GM18867 (cell line): ENCODE measurements at regions not wholly inside any gene's neighbourhood (a gene's known extent, or its start where the extent isn't known, plus 50 kb on each side); places are given as distances from the start of the nearest gene placed in this dataset.
A peak's percentile ranks its signal among the peaks of the same experiment; 100 is the strongest.
"Not testable (repeated sequence)": the region's sequence is repeated elsewhere in the genome, so short reads cannot be mapped to it uniquely, and the experiment has no call there.

Experiments
- ATAC-seq: cut with Tn5 transposase; IDR thresholded peaks from one replicate; pipeline ENCODE4 v1.9.1; 2021; ENCODE audit warnings: mild to moderate bottlenecking, moderate library complexity; ENCODE audit not compliant: unreplicated experiment

- ATAC-seq: no peak
These were observed 248.8 kb upstream of the USP24 start for GRCh38 chr1:55463814-55464475.

DNA sequence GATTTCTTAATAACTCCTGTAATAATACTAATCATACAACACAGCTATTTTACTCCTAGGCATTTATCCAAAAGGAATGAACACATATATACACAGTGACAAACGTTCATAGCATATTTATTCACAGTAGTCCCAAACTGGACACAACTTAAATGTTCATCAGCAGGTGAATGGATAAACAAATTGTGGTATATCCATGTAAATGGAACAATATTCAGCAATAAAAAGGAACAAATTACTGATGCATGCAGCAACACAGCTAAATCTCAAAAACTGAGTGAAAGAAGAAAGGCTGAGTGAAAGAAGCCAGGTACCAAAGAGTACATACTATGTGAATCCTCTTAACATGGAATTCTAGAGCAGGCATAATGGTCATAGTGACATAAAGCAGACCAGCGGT, 242.7 kb upstream of the USP24 start:
- ATAC-seq: no peak

GRCh38 chr1:55456971-55457370, 241.8 kb upstream of the USP24 start:
- ATAC-seq: no peak

GRCh38 chr1:55448261-55448660, 233.1 kb upstream of the USP24 start:
- no peak for ATAC-seq

DNA sequence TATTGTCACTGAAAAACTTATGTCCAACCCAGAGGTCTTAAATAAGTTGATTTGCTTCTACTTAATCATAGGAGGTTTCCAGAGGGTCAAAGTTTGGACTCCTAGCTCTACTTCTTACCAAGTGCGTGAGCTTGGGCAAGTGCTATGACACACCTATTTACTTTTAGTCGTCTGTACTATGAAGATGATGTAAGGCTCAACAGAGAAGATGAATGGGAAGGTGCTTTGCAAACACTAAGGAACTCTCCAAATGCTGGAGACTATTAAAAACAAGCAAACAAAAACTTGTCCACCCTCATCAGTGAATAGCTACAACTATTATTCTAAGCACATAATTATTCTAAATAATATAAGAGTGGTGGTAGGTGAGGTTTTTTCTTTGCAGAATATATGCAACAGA, 232.3 kb upstream of the USP24 start:
- ATAC-seq: no peak

- no peak for ATAC-seq
These were observed 231.2 kb upstream of the USP24 start for GRCh38 chr1:55446351-55446750.

DNA sequence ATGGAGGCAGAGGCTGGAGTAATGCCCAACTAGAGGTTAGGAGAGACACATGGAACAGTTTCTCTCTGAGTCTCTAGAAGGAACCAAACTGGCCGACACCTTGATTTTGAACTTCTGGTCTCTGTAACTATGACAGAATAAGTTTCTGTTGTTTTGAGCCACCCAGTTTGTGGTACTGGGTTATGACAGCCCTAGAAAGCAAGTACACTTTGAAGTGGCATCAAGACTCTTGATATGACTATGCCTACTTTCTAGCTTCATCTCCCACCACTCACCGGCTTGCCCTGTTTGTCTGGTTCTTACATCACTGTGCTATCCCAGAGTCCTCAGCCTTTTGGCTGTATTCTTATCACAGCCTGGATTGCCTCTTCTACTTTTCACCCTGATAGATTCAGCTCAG, 230.3 kb upstream of the USP24 start:
- peak; percentile 86 for ATAC-seq

- ATAC-seq: no peak
These were observed 229.5 kb upstream of the USP24 start for GRCh38 chr1:55444667-55445066.

- no peak for ATAC-seq
These were observed 228.2 kb upstream of the USP24 start for GRCh38 chr1:55443175-55443915.

- ATAC-seq: no peak
These were observed 226.3 kb upstream of the USP24 start for GRCh38 chr1:55441489-55441888.

GRCh38 chr1:55437692-55438091, 222.5 kb upstream of the USP24 start:
- no peak for ATAC-seq

- not testable (repeated sequence) for ATAC-seq
These were observed 215.6 kb upstream of the USP24 start for GRCh38 chr1:55430720-55431119.

GRCh38 chr1:55430206-55430605, 215.0 kb upstream of the USP24 start:
- not testable (repeated sequence) for ATAC-seq

DNA sequence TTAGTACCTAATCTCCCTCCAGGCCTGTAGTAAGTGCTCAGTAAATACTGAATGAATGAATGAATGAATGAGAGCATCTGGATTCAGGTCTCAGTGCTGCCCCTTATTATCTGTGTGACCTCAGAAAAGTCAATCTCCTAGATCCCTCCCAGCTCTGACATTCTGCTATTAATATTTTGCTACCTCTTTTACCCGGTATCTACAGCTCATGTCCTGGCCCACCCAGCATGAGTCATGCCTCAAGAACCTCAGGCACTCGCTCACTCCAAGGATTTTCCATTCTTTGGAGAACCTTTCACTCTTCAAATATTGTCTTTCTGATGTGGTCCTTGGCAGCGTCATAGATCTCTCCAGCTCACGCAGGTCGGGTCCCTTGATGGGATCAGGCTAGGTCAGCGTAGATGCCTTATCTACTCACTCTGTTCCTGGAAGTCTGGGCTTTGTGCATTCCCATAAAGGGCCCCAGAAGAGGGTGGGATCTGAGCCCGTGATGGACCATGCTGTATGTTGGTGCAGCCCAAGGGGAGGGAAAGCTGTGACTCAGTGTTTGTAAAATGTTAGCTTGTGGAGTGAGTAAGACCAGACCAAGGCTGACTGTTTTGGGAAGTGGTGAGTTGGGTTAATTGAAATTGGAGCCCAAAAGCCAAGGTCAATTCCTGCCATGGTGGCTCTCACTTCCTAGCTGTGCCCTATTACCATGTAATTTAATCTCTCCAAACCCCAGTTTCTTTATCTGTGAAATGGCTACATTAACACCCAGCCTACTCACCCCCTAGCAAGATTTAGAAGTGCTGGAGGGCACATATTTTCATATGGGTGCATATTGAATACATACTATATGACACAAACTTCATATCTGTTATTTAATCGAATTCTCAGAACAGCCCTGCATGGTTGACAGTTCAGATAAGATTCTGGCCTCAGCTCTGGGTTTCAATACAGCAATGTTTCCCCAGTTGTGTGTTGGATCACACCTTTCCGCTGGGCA, 214.1 kb upstream of the USP24 start:
- ATAC-seq: no peak

GRCh38 chr1:55428231-55428630, 213.1 kb upstream of the USP24 start:
- no peak for ATAC-seq

DNA sequence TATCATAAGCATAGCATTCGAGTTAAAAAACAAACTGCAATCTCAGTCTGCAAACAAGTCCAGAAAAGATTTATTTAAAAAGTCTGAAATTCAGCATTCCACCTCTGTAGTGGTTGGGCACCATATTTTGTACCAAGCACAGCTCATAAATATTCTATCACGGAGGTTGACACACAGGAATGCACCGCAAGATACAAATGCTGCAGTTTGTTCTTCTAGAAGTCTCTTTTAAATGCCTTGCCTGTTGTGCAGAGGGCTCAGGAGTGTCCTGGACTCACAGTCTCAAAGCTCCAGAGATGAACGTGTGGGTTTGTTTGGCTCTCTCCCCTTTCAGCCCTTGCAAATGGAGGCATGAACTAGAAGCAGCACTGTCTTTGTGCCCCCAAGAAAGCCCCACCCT, 212.4 kb upstream of the USP24 start:
- ATAC-seq: no peak

GRCh38 chr1:55426619-55427018, 211.5 kb upstream of the USP24 start:
- no peak for ATAC-seq

DNA sequence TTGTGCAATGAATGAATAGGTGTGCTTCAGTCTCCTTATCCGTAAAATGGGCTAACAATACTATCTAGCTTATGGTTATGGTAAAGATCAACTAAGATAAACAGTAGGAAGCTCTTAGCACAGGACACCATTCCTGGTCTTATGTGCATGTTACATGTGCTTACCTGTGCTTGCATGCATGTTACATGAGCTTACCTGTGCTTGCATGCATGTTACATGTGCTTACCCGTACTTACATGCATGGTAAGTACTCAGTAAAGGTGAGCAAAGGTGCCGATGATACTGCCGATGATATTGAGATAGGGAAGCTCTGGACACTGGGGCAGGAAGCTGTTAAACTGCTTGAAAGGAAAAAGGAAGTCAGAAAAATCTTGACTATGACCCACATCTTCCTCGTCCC, 211.0 kb upstream of the USP24 start:
- ATAC-seq: no peak

DNA sequence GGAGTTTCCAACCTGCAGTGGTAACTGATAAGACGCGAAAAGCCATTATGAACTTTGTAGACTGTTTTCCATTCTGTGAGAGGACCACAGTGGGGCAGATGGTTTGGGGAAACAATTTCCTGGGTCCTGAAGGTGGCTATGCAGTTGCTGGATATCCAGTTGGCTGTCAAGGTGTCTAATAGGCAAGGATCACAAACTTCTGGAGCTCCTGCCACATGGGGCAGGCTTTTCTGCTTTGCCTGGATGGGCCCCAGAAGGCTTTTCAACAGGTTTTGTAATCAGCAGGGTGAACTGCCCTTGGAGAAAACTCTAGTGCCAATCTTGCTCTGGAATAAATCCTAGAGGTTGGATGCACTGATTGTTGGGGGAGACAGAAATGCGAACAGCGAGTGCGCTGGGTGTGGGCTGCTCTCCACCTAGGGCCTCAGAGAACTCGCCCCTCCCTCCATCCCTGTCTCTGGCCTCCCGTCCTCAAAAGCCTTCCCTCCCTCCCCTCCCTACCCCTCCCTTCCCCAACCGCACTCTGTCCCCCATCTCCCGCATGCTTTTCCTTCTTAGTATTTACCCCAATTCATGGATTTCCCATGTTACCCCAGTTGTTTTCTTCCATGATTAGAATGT, 210.3 kb upstream of the USP24 start:
- no peak for ATAC-seq

DNA sequence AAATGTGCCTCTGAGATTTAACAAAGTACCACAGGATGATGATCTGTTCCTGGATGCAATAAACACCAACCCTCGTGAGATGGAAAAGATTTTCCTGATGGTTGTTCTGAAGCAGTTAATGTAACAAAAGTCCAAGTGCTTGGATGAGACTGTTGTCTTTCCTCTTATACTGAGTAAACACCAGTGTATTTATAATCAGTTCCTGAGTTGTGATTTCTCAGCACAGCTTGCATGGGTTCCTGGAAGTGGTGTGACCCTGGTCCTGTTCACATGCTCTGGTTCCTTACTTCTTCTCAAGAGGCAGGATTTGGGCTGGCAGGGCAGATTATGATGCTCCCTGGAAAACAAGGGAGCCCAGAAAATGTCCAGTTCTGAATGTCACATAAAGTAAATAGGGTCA, 208.2 kb upstream of the USP24 start:
- no peak for ATAC-seq
